Colonic mucosa (tissue), 4 donors: ENCODE measurements at regions not wholly inside any gene's neighbourhood (a gene's known extent, or its start where the extent isn't known, plus 50 kb on each side); places are given as distances from the start of the nearest gene placed in this dataset.

Experiments used
- DNase-seq: peaks from one replicate; pipeline ENCODE4 v3.0.0-alpha.2; 2020
- H3K27ac ChIP-seq: fragments of 200-600 bp; one replicate; pipeline ENCODE4 v1.8.0; 2021
- H3K27me3 ChIP-seq: fragments of 200-600 bp; one replicate; pipeline ENCODE4 v1.8.0; 2021
- H3K36me3 ChIP-seq: fragments of 200-600 bp; one replicate; pipeline ENCODE4 v1.8.0; 2021
- H3K4me1 ChIP-seq: fragments of 200-600 bp; one replicate; pipeline ENCODE4 v1.8.0; 2021; ENCODE audit warnings: mild to moderate bottlenecking
- H3K4me3 ChIP-seq: fragments of 200-600 bp; one replicate; pipeline ENCODE4 v1.8.0; 2021
- H3K9ac ChIP-seq, 2 donors: one replicate each; pipeline ENCODE4 v1.7.0; 2013; ENCODE audit warnings: control low read depth in 2 of 2, low read depth in 2 of 2, low read length in 2 of 2
- H3K9me3 ChIP-seq: fragments of 200-600 bp; one replicate; pipeline ENCODE4 v1.8.0; 2021
- intact Hi-C: fragments of 100-400 bp; cut with DNase I; formaldehyde crosslinking; loops from one replicate; pipeline ENCODE4 v1.14.1; 2022
- TF ChIP-seq, protein P1 (sequence below): fragments of 200-600 bp; IDR thresholded peaks from one replicate; pipeline ENCODE4 v1.8.0; 2022; ENCODE audit warnings: antibody characterized with exemption, mild to moderate bottlenecking
- donor health status: healthy.
- donor health status: DM: no; HTN: no; CAD: no.
- donor health status: DM: no; HTN: no; CAD: no.

DNA sequence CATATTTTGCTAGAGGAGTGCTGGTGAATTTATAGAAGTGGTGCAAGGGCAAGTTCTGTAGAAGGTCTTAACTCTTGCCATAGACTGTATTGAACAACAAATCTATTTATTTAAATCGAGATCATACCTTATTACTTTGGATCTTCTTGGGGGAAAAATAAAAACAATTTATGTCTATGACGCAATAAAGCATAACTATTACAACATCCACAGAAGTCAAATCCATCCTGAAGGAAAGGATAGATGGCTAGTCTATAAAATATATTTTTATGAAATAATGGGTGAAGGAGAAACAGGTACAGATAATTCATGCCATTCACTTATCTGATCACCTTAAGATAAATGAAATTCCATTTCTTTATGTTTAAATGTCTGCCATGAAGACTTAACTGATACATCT is 1168.8 kb upstream of the AGA start:
- Histone ChIP-seq H3K4me1 (no peaks in the 10 kb centered on the region), H3K27me3 (no peaks in the 10 kb centered on the region), H3K9me3 (no peaks in the 10 kb centered on the region), H3K36me3 (no peaks in the 10 kb centered on the region), H3K27ac (no peak overlapping the region), H3K4me3 (no peak overlapping the region), H3K9ac (no peak overlapping the region)
- no peak for DNase-seq
- intact Hi-C loops, result no loop called here
- TF ChIP-seq, protein P1, sequence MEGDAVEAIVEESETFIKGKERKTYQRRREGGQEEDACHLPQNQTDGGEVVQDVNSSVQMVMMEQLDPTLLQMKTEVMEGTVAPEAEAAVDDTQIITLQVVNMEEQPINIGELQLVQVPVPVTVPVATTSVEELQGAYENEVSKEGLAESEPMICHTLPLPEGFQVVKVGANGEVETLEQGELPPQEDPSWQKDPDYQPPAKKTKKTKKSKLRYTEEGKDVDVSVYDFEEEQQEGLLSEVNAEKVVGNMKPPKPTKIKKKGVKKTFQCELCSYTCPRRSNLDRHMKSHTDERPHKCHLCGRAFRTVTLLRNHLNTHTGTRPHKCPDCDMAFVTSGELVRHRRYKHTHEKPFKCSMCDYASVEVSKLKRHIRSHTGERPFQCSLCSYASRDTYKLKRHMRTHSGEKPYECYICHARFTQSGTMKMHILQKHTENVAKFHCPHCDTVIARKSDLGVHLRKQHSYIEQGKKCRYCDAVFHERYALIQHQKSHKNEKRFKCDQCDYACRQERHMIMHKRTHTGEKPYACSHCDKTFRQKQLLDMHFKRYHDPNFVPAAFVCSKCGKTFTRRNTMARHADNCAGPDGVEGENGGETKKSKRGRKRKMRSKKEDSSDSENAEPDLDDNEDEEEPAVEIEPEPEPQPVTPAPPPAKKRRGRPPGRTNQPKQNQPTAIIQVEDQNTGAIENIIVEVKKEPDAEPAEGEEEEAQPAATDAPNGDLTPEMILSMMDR, result no peak

DNA sequence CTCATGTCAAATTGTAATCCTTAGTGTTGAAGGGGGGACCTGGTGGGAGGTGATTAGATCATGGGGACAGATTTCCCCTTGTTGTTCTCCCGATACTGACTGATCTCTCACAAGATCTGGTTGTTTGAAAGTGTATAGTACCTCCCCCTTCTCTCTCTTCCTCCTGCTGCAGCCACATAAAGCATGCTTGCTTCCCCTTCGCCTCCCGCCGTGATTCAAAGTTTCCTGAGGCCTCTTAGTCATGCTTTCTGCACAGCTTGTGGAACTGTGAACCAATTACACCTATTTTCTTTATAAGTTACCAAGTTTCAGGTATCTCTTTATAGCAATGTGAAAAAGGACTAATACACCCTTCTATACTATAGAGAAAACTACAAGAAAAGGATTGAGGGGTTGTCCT is 1170.5 kb upstream of the AGA start:
- no peaks in the 10 kb centered on the region for H3K9me3 ChIP-seq
- intact Hi-C loops, result no loop called here
- H3K27me3 ChIP-seq, result no peaks in the 10 kb centered on the region
- DNase-seq, result no peak
- no peak overlapping the region for H3K4me3 ChIP-seq
- no peaks in the 10 kb centered on the region for H3K36me3 ChIP-seq
- no peak overlapping the region for H3K27ac ChIP-seq
- no peaks in the 10 kb centered on the region for H3K4me1 ChIP-seq
- TF ChIP-seq, protein P1, result no peak
- H3K9ac ChIP-seq, result no peak overlapping the region

DNA sequence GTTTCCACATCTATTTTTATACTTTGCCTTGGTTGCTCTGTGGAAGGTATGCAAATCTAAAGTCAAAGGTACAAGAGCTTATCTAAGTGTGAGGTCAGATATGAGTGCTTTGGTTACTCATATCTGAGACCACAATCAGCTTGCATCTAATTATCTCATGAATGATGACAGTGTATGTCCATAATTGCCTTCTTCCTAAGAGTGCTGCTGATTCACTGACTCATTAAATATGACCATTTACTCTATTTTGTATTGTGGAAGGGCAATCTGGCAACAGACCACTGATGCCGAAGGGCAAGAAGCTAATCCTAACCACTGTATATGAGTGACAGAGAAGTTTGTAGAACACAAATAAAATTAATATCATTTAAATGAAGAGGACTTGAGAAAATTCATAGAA is 1190.2 kb upstream of the AGA start:
- H3K36me3 ChIP-seq, result no peaks in the 10 kb centered on the region
- intact Hi-C loops, result no loop called here
- no peak for DNase-seq
- no peak overlapping the region for H3K9ac ChIP-seq
- H3K4me1 ChIP-seq, result no peaks in the 10 kb centered on the region
- no peak overlapping the region for H3K4me3 ChIP-seq
- no peak overlapping the region for H3K27ac ChIP-seq
- TF ChIP-seq, protein P1, result no peak
- no peaks in the 10 kb centered on the region for H3K9me3 ChIP-seq
- no peaks in the 10 kb centered on the region for H3K27me3 ChIP-seq

DNA sequence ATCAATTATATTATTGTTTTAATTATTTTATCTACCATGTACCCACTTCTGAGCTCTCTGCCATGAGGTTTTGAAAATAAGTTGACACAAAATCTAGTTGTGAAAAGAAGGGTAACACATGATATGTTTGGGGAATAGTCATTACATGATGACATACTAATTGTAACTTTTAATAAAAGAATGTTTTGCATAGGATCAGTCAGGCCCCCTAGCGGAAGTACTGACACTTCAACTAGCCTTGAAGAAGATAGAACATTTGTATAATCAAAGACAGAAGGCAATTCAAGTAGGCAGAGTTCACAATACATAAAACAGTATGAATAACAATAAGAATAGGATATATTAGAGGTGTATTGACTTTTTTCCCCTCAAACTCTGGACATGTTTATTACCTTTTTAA is 1191.0 kb upstream of the AGA start:
- no peak overlapping the region for H3K27ac ChIP-seq
- H3K9me3 ChIP-seq, result no peaks in the 10 kb centered on the region
- intact Hi-C loops, result no loop called here
- TF ChIP-seq, protein P1, result no peak
- H3K9ac ChIP-seq, result no peak overlapping the region
- H3K36me3 ChIP-seq, result no peaks in the 10 kb centered on the region
- H3K4me1 ChIP-seq, result no peaks in the 10 kb centered on the region
- no peaks in the 10 kb centered on the region for H3K27me3 ChIP-seq
- H3K4me3 ChIP-seq, result no peak overlapping the region
- no peak for DNase-seq

DNA sequence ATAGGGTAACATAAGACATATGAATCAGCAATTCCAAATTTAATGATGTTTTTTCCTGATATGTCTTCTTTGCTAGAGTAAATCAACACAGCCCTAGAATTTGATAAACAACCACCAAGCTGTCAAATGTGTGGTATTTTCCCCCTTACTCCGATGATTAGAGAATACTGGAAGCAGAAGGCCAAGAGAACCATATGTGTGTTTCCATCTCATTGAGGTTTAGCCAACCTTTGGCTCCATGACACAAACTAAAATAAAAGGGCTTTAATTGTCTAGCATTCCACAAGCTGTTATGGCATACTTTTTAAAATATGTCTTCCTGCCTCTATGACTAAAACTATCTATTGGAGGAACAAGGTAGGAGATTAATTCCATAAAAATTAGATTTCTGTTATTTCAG is 1222.4 kb upstream of the AGA start:
- Histone ChIP-seq H3K27me3 (no peaks in the 10 kb centered on the region), H3K36me3 (no peaks in the 10 kb centered on the region), H3K9ac (no peak overlapping the region), H3K27ac (no peak overlapping the region), H3K4me3 (no peak overlapping the region), H3K9me3 (no peaks in the 10 kb centered on the region), H3K4me1 (no peaks in the 10 kb centered on the region)
- DNase-seq, result no peak
- intact Hi-C loops, result no loop called here
- TF ChIP-seq, protein P1, result no peak

DNA sequence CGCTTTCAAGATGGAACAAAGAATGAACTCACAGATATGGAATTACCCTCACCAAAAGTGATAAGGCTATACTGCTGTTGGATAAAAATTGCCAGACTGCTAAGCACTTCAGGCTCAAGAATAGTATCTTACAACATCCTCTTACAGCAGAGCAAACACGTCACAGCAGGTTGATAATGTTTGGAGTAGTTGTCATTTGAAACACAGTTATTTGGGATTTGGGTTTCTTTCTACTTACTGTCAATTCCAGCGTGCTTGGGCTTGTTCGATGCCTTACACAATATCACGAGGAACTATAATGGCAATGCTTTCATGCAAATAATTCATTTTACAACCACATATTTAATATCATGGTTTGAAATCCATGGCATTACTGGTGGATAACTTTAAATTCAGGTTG is 1223.7 kb upstream of the AGA start:
- Histone ChIP-seq H3K4me3 (no peak overlapping the region), H3K9me3 (no peaks in the 10 kb centered on the region), H3K9ac (no peak overlapping the region), H3K27me3 (no peaks in the 10 kb centered on the region), H3K4me1 (no peaks in the 10 kb centered on the region), H3K36me3 (no peaks in the 10 kb centered on the region), H3K27ac (no peak overlapping the region)
- TF ChIP-seq, protein P1, result no peak
- no peak for DNase-seq
- intact Hi-C loops, result no loop called here
